ENCODE measurements at regions not wholly inside any gene's neighbourhood (a gene's known extent, or its start where the extent isn't known, plus 50 kb on each side); places are given as distances from the start of the nearest gene placed in this dataset.
"Not testable (repeated sequence)": the region's sequence is repeated elsewhere in the genome, so short reads cannot be mapped to it uniquely, and the experiment has no call there.

DNA sequence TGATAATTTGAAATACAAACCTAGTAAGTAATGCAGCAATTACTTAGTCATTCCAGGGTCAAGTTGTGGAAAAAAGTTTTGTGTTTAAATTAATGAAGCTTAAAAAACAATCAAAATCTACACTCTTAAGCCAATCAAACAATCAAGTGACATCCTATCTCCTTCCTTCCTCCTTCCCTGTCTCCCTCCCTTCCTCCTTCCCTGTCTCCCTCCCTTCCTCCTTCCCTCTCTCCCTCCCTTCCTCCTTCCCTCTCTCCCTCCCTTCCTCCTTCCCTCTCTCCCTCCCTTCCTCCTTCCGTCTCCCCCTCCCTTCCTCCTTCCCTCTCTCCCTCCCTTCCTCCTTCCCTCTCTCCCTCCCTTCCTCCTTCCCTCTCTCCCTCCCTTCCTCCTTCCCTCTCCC is 111.4 kb upstream of the RBPJ start:
- ATAC-seq; DNase-seq (ENCODE audit: low spot score in 2 of 2); H3K36me3 Mint-ChIP-seq; H3K9me3 Mint-ChIP-seq; H3K4me3 Mint-ChIP-seq: not testable (repeated sequence)
- peaks cover 16% of the 10 kb centered on the region for H3K4me1 Mint-ChIP-seq
- H3K27ac Mint-ChIP-seq = peak overlapping the region; percentile 41

DNA sequence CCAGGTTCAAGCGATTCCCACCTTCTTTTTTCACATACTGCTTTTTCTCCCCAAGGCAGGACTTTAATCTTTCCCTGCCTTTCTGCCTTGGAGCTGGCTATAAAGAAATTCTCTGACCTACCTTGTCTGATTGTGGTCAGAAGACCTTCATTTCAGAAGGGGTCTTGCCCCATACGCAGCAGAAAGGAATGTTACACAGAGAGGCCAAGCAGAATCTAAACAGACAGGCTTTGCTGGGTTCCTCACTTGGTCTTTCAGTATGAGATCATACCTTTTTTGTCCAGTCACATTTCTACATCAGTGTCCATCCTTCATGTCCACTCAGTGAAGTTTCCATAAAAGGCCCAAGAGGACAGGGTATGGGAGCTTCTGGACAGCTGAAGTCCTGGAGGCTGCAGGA is 108.3 kb upstream of the RBPJ start:
- ATAC-seq (no peak), DNase-seq (ENCODE audit: low spot score in 2 of 2) (no peak)
- Mint-ChIP-seq H3K9me3 (no peaks in the 10 kb centered on the region), H3K27ac (no peak overlapping the region), H3K36me3 (no peaks in the 10 kb centered on the region), H3K4me1 (peaks cover 16% of the 10 kb centered on the region), H3K4me3 (no peak overlapping the region)

DNA sequence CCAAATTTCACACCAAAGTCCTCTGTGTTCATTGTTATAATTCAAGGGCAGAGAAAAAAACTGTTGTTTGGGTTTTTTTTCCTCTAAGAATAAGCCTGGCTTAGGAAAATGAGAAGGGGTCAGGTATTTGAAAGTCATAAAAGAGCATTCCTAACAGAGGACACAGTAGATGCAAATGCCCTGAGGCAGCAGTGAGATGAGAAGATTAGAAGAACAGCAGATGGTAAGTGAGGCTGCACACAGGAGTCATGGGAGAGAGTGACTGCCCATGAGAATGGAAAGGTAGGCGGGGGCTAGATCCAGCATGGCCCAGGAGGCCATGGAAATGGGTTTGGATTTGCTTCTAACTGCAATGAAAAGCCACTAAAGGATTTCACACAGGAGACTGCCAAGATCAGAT is 107.5 kb upstream of the RBPJ start:
- Mint-ChIP-seq H3K36me3 (no peaks in the 10 kb centered on the region), H3K27ac (peak overlapping the region; percentile 87), H3K9me3 (no peaks in the 10 kb centered on the region), H3K4me1 (peaks cover 16% of the 10 kb centered on the region), H3K4me3 (no peak overlapping the region)
- DNase-seq (ENCODE audit: low spot score in 2 of 2) (no peak), ATAC-seq (no peak)

DNA sequence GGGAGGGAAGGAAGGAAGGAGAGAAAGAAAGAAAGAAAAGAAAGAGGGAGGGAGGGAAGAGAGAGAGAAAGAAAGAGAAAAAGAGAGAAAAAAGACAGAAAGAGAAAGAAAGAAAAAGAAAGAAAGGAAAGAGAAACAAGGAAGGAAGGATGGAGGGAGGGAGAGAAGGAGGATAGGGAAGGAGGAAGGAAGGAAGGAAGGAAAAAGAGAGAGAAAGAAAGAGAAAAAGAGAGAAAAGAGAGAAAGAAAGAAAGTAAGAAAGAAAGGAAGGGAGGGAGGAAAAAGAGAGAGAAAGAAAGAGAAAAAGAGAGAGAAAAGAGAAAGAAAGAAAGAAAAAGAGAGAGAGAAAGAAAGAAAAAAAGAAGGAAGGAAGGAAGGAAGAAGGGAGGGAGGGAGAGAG is 105.8 kb upstream of the RBPJ start:
- Mint-ChIP-seq H3K27ac (peak overlapping the region; percentile 87), H3K36me3 (no peaks in the 10 kb centered on the region), H3K4me1 (peaks cover 16% of the 10 kb centered on the region), H3K4me3 (no peak overlapping the region), H3K9me3 (no peaks in the 10 kb centered on the region)
- ATAC-seq (no peak), DNase-seq (ENCODE audit: low spot score in 2 of 2) (no peak)

DNA sequence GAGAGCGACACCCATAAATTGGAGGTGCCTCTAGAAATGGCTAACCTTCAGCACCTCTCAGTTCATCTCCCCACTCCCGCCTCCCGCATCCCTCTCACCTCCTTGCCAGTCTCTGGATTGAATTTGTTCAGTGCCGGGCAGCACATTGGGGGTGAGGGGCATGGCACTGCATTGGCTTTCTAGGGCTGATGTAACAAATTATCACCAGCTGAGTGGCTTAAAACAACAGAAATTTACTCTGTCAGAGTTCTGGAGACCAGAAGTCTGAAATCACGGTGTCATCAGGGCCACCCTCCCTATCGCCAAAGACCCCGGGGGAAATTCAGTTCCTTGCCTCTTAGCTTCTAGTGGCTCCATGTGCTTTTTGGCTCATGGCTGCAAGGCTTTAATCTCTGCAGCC is 105.1 kb upstream of the RBPJ start:
- Mint-ChIP-seq H3K27ac (no peak overlapping the region), H3K36me3 (no peaks in the 10 kb centered on the region), H3K4me1 (peaks cover 16% of the 10 kb centered on the region), H3K4me3 (no peak overlapping the region), H3K9me3 (no peaks in the 10 kb centered on the region)
- no peak for DNase-seq (ENCODE audit: low spot score in 2 of 2)
- no peak for ATAC-seq

DNA sequence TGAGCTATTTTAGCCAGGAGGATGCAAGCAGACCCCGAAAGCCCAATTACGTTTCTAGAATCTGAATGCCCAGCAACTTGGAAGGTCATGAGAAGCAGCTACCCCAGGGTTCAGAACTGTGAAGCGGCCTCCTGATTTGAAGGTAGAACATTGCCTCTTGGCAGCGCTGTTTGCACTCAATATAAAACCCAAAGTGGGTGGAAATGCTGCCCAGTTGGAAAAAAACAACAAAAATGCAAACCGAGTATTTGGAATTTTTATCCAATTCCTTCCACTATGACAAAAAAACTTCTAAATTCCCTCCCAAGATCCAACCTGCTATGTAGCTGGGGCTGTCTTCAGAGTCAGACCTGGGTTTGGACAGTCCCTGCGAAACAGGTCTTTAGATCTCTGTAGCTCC is 103.3 kb upstream of the RBPJ start:
- Mint-ChIP-seq H3K4me3 (no peak overlapping the region), H3K9me3 (no peaks in the 10 kb centered on the region), H3K27ac (no peak overlapping the region), H3K36me3 (no peaks in the 10 kb centered on the region), H3K4me1 (peaks cover 16% of the 10 kb centered on the region)
- ATAC-seq = no peak
- no peak for DNase-seq (ENCODE audit: low spot score in 2 of 2)

DNA sequence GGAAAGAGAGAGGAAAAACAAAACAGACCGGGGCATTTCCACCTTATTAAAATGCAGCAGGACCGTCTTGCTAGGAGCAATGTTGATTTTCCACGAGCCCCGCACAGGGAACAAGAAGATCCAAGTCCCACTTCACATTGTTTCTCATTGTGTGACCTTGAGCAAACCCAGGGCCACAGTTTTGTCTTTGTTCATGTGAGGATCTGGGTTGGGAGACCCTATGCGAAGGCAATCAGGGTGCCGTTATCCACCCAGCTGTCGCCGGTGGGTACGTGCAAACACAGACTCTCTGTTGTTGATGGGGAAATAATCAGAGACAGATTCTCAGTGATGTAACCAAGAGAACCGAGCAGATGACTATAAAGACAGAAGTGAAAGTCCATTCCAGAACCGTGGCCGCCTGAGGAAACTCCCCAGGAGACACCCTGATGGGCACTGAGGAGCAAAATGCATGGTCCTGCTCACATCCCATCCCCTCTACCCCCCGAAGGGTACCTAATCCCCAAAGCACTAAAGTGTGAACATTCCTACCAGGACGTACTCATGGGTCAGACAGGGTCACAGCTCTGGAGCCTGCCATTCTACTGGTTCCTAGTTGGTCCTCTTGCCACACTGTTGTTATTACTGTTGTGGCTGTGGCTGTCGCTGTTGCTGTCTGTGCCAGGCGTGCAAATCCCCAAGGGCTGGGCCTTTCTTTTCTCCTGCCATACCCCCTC is 102.7 kb upstream of the RBPJ start:
- Mint-ChIP-seq H3K4me1 (peaks cover 16% of the 10 kb centered on the region), H3K36me3 (no peaks in the 10 kb centered on the region), H3K4me3 (no peak overlapping the region), H3K27ac (no peak overlapping the region), H3K9me3 (no peaks in the 10 kb centered on the region)
- ATAC-seq (no peak), DNase-seq (ENCODE audit: low spot score in 2 of 2) (no peak)

DNA sequence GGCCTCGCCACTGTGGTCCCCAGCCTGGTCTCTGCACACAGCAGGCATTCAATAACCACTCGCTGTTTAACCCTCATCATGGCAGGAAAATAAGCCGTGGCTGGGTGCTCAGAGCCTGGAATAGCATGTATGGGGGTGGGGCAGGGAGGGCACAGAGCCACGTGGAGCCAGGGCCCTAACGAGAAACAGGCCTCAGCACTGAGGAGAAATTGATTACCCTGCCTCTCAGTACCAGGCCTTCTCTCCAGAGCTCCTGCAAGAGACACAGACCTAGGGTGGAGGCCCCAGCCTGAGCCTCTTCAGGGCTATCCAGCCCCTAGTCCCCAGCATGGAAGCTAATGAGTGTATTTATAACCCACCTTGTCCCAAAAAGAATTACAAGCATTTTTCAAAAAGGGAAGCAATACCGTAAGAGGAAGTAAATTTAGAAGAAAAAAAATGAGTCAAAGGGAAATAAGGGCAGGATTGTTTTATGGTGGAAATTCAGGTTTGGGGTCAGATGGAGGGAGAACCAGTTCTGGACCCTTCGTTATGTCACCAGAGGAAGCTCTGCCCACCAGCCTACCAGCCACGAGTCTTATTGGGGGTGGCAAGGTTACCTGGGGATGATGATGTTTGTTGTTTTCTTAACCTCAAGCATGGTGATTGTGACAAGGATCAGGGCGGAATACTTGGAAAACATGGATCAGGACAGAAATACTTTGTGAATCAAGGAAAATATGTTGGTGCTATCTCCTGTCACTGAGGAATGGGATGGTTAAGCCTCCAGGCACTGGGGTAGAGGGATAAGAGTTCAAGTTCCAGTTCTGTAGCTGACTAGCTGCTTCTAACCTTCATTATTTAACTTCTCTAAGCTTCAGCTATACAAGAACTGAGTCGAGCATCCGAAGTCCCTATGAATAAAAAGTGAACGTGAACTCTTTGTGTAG is 101.9 kb upstream of the RBPJ start:
- DNase-seq (ENCODE audit: low spot score in 2 of 2) (no peak), ATAC-seq (no peak)
- no peaks in the 10 kb centered on the region for H3K36me3 Mint-ChIP-seq
- no peak overlapping the region for H3K27ac Mint-ChIP-seq
- no peak overlapping the region for H3K4me3 Mint-ChIP-seq
- peaks cover 10% of the 10 kb centered on the region for H3K4me1 Mint-ChIP-seq
- no peaks in the 10 kb centered on the region for H3K9me3 Mint-ChIP-seq

DNA sequence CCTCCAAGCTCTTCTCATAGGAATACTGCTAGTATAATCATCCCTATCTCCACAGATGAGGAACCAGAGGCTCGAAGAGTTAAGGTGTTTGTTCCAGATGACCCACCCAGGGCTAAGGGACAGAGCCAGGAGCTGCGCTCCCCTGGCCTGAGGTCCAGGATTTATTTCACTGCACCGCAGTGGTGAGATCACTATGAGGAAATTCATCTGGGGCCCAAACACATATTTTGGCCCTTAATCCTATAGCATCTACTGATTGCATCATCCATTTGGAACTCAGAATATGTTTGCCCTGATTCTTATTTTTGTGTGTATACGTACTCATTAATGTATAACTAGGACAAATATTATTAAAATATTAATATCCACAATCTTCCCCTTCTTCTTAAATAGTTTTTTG is 100.1 kb upstream of the RBPJ start:
- no peaks in the 10 kb centered on the region for H3K4me1 Mint-ChIP-seq
- DNase-seq (ENCODE audit: low spot score in 2 of 2) = no peak
- no peak overlapping the region for H3K4me3 Mint-ChIP-seq
- no peaks in the 10 kb centered on the region for H3K9me3 Mint-ChIP-seq
- ATAC-seq = no peak
- H3K27ac Mint-ChIP-seq = no peak overlapping the region
- no peaks in the 10 kb centered on the region for H3K36me3 Mint-ChIP-seq

DNA sequence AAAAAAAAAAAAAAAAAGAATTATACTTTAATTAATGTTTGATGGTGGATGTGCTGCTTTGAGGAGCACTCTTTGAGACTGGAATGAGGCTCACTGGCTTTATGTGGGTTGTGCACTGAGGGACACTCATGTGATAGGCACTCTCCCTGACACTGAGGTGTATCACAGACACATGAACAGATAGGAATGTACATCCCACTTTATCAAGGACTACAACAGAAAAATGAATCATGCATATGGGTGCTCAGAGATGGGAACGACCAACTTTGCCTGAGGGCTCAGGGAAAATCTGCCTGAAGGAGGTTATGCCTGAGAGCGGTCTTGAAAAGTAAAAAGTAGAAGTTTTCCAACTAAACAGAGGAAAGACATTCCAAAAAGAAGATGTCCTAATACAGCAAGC is 97.7 kb upstream of the RBPJ start:
- no peaks in the 10 kb centered on the region for H3K36me3 Mint-ChIP-seq
- H3K27ac Mint-ChIP-seq = no peak overlapping the region
- H3K9me3 Mint-ChIP-seq = no peaks in the 10 kb centered on the region
- H3K4me3 Mint-ChIP-seq = no peak overlapping the region
- no peak for DNase-seq (ENCODE audit: low spot score in 2 of 2)
- H3K4me1 Mint-ChIP-seq = no peaks in the 10 kb centered on the region
- no peak for ATAC-seq

DNA sequence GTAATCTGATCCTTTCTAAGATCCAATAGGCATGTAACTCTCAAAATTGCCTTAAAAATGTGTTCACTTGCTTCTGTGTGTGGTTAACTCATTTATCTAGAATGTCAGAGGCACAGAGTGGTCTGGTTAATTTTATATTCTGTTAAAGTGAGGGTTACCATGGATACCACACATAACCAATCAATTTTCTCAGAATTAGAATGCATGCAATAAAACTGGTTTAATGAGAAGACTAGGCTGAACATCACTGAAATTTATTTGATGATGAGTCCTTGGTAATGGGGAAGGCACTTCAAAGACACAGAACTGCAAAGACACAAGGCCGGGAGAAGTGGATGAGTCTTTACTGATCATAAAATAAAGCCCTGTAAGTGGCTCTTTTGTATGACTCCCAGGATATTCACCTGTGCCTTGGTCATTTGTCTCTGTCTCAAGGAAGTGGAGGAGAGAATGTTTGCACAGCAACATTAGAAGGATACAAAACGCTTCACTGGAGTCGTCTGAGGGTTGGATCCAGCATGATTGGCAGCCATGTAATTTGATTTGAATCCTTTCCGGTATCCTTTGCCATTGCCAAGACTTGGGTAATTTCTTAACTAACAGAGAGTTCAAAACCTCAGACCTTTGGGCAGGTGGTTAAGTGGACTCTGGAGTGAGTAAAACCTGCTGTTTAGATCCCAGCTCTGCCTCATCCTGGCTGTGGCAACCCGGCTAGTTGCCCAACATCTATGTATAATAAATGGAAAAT is 94.0 kb upstream of the RBPJ start:
- DNase-seq (ENCODE audit: low spot score in 2 of 2) (no peak), ATAC-seq (no peak)
- no peak overlapping the region for H3K27ac Mint-ChIP-seq
- no peaks in the 10 kb centered on the region for H3K9me3 Mint-ChIP-seq
- no peaks in the 10 kb centered on the region for H3K4me1 Mint-ChIP-seq
- no peaks in the 10 kb centered on the region for H3K36me3 Mint-ChIP-seq
- no peak overlapping the region for H3K4me3 Mint-ChIP-seq

DNA sequence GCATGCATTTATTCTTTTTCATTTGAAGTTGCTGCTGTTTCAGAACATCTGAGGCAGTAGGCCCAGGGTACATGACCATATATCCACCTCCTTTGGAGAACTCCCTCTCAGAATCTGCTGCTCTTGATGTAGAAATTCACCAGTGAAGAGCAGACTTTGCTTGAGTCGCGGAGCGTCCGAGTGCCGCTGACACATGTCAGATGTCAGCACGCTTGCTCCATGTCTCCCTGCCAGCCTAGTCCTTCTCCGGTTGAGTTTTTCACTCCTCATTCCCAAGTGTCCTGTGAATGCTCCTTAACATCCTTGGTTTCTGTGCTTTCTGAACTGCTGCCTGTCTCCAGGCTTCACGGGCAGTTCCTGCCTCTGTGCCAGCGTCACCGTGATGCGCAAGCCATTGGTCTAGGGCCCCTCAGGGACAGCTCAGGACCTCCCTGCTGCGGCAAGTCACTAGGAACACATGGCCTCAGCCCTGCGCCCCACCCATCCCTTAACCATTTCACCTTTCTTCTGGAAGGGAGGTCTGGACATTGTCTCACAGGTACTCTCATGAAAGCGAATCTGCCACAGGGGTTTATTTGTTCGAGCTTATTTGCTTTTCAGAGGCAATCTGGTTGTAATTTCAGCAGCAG is 93.1 kb upstream of the RBPJ start:
- Mint-ChIP-seq H3K4me1 (no peaks in the 10 kb centered on the region), H3K27ac (no peak overlapping the region), H3K36me3 (no peaks in the 10 kb centered on the region), H3K9me3 (no peaks in the 10 kb centered on the region), H3K4me3 (no peak overlapping the region)
- ATAC-seq = no peak
- no peak for DNase-seq (ENCODE audit: low spot score in 2 of 2)

DNA sequence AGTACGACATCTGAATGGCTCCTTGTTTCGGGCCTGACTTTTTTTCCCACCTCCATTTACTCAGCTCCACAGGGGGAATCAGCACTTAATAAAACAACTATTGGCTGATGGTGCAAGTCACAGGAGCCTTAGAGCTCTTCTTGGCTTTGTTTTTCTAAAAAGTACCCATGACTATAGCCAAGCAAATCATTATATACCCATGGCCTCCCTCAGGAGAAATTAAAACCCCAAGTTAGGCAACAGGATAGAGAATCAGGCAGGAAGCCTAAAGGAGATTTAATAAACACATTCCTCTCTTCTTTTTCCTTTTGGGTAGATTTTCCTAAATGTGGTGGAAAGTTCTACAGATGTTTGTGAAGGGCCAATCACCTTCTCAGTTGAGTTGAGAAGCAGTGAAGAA is 91.9 kb upstream of the RBPJ start:
- H3K27ac Mint-ChIP-seq = no peak overlapping the region
- H3K4me3 Mint-ChIP-seq = no peak overlapping the region
- H3K36me3 Mint-ChIP-seq = no peaks in the 10 kb centered on the region
- DNase-seq (ENCODE audit: low spot score in 2 of 2) = no peak
- peaks cover 9% of the 10 kb centered on the region for H3K4me1 Mint-ChIP-seq
- no peak for ATAC-seq
- no peaks in the 10 kb centered on the region for H3K9me3 Mint-ChIP-seq

DNA sequence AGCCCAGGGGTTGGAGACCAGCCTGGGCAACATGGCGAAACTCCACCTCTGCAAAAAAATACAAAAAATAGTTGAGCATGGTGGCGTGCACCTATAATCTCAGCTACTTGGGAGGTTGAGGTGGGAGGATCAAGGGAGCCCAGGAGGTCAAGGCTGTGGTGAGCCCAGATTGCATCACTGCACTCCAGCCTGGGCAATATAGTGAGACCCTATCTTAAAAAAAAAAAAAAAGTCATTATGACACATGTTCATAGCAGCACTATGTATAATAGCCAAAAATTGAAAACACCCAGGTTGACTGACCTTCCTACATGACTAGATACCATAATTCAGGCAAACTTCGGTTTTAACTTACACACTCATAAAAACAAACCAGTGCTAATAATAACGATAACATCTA is 90.8 kb upstream of the RBPJ start:
- H3K4me1 Mint-ChIP-seq = peaks cover 12% of the 10 kb centered on the region

DNA sequence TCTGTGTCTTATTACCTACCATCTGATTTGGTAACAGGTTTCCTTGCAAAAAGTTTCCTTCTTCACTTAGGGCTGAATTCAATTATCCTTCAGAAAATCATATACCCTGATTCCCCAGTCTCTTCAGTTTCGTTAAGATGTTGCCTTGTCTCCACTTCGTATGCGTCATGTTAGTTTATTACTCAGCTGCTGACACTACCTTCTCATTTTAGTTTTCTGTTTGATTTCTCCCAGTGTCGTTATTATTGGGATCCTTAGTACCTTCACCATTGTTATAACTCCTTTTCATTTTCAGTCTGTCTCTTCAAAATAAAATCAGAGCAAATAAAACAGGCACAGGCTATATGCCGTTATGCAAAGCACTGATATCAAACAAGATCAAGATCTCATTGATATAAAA is 87.5 kb upstream of the RBPJ start:
- Mint-ChIP-seq H3K27ac (no peak overlapping the region), H3K4me3 (no peak overlapping the region)
- peak; percentile 77 for ATAC-seq

More for the DNA sequence above, 90.8 kb upstream of the RBPJ start:
- no peak overlapping the region for H3K27ac Mint-ChIP-seq
- DNase-seq (ENCODE audit: low spot score in 2 of 2) (no peak), ATAC-seq (no peak)
- no peaks in the 10 kb centered on the region for H3K9me3 Mint-ChIP-seq
- H3K36me3 Mint-ChIP-seq = no peaks in the 10 kb centered on the region
- H3K4me3 Mint-ChIP-seq = no peak overlapping the region

More for the DNA sequence above, 87.5 kb upstream of the RBPJ start:
- no peaks in the 10 kb centered on the region for H3K9me3 Mint-ChIP-seq
- H3K36me3 Mint-ChIP-seq = no peaks in the 10 kb centered on the region
- H3K4me1 Mint-ChIP-seq = peaks cover 17% of the 10 kb centered on the region
- no peak for DNase-seq (ENCODE audit: low spot score in 2 of 2)

All from stimulated activated effector memory CD8-positive, alpha-beta T cell treated with anti-CD3 and anti-CD28 coated beads, Interleukin-12 subunit alpha, Interleukin-12 subunit beta, amount 100 ng/mL, for 72 hours (primary cell).